Hepatocyte (in vitro differentiated cells): ENCODE measurements at regions not wholly inside any gene's neighbourhood (a gene's known extent, or its start where the extent isn't known, plus 50 kb on each side); places are given as distances from the start of the nearest gene placed in this dataset.

Source experiments
- CTCF ChIP-seq: fragments of 200-600 bp; sonication (generic); IDR thresholded peaks from 2 replicates; pipeline ENCODE4 v1.5.1; 2016; ENCODE audit warnings: antibody characterized with exemption, mild to moderate bottlenecking; ENCODE audit not compliant: poor library complexity
- EZH2 ChIP-seq: fragments of 200-600 bp; sonication (generic); IDR thresholded peaks from 2 replicates; pipeline ENCODE4 v1.6.1; 2016; ENCODE audit warnings: antibody characterized with exemption, mild to moderate bottlenecking, borderline replicate concordance
- EZH2phosphoT487 ChIP-seq: fragments of 200-600 bp; sonication (generic); IDR thresholded peaks from one replicate; pipeline ENCODE4 v1.6.1; 2018; ENCODE audit warnings: antibody characterized with exemption, mild to moderate bottlenecking, low read depth, moderate library complexity; ENCODE audit not compliant: unreplicated experiment, severe bottlenecking

- TF ChIP-seq EZH2 (no peak), CTCF (no peak), EZH2phosphoT487 (no peak)
Observed at GRCh38 chr13:34002924-34003323, 185.0 kb downstream of the RFC3 start.
